HepG2 (cell line): ENCODE measurements at regions not wholly inside any gene's neighbourhood (a gene's known extent, or its start where the extent isn't known, plus 50 kb on each side); places are given as distances from the start of the nearest gene placed in this dataset.

ENCODE experiments used
- ATAC-seq: fragments of 200-7000 bp; cut with Tn5 transposase; 3 replicates; pipeline ENCODE4 v1.9.1; 2020; ENCODE audit warnings: mild to moderate bottlenecking, moderate library complexity
- BruUV-seq: library from RNA; stranded (reverse); fragments of 400-500 nt; replicated peaks from 2 replicates; lab custom pipeline; 2021; lab: Mats Ljungman, UMichigan
- CTCF ChIA-PET: fragments of 300-600 bp; formaldehyde crosslinking; extraction: SDS; loops from one replicate; lab custom pipeline; 2021; ENCODE audit warnings: low total read pairs, inconsistent platforms, low intra/inter-chr PET ratio; lab: Yijun Ruan, JAX
- POLR2A ChIA-PET: fragments of 350-600 bp; sonication (Branson Sonifier 250); formaldehyde crosslinking; loops from one replicate; lab custom pipeline; 2020; ENCODE audit warnings: antibody characterized with exemption, inconsistent platforms; lab: Yijun Ruan, JAX
- DNase-seq: peaks from one replicate; pipeline ENCODE4 v3.0.0-alpha.2; 2015; ENCODE audit warnings: low spot score
- FAIRE-seq: peaks from 3 replicates; lab custom pipeline; 2011; peaks lifted over from hg19 to GRCh38; lab: Jason Lieb, UNC
- H2AFZ ChIP-seq: one replicate; pipeline ENCODE4 v1.6.1; 2011; ENCODE audit warnings: low read length, inconsistent platforms
- H3K27ac ChIP-seq: fragments of 300-600 bp; 3 replicates; pipeline ENCODE4 v1.8.0; 2011; ENCODE audit warnings: mixed run types, mild to moderate bottlenecking, mixed read lengths, low read length, inconsistent platforms; ENCODE audit not compliant: insufficient read depth; ENCODE audit errors: extremely low read length
- H3K27me3 ChIP-seq, 2 experiments: fragments of 200-600 bp in 1 of 2; 2 replicates in 1 of 2; 3 replicates in 1 of 2; pipeline versions ENCODE4 v1.6.0 to v1.8.0; 2011; ENCODE audit warnings: low read length in 2 of 2, mild to moderate bottlenecking in 2 of 2, moderate library complexity in 2 of 2, inconsistent platforms in 1 of 2; ENCODE audit not compliant: insufficient read depth in 2 of 2, control insufficient read depth in 1 of 2
- H3K36me3 ChIP-seq, 2 experiments: fragments of 200-600 bp in 1 of 2; replicated peaks in 1 of 2; 2 replicates in 1 of 2; 3 replicates in 1 of 2; pipeline versions ENCODE4 v1.5.1 to v1.8.0; 2011; ENCODE audit warnings: low read length in 2 of 2, inconsistent platforms in 1 of 2; ENCODE audit not compliant: insufficient read depth in 2 of 2, control insufficient read depth in 1 of 2
- H3K4me1 ChIP-seq: 2 replicates; pipeline ENCODE4 v1.5.1; 2012; ENCODE audit warnings: low read length, inconsistent platforms; ENCODE audit not compliant: insufficient read depth
- H3K4me2 ChIP-seq: 2 replicates; pipeline ENCODE4 v1.6.0; 2011; ENCODE audit warnings: low read depth, low read length, inconsistent platforms
- H3K4me3 ChIP-seq, 3 experiments: fragments of 200-600 bp in 1 of 3; sonication (generic), shearing (Covaris generic) in 1 of 3; replicated peaks in 1 of 3; 2 replicates each; pipeline ENCODE4 v1.5.1; 2011 to 2016; ENCODE audit warnings: low read length in 3 of 3, inconsistent platforms in 2 of 3, low read depth in 2 of 3, mild to moderate bottlenecking in 2 of 3, control low read depth in 1 of 3, mixed read lengths in 1 of 3; ENCODE audit not compliant: insufficient read depth in 1 of 3
- H3K79me2 ChIP-seq: one replicate; pipeline ENCODE4 v1.6.1; 2011; ENCODE audit warnings: low read length, inconsistent platforms; ENCODE audit not compliant: insufficient read depth
- H3K9ac ChIP-seq: 2 replicates; pipeline ENCODE4 v1.6.0; 2011; ENCODE audit warnings: mild to moderate bottlenecking, low read depth, low read length, inconsistent platforms; ENCODE audit not compliant: insufficient read depth
- H3K9me3 ChIP-seq: 2 replicates; pipeline ENCODE4 v1.5.1; 2012; ENCODE audit warnings: mild to moderate bottlenecking, low read length
- H4K20me1 ChIP-seq: 2 replicates; pipeline ENCODE4 v1.6.0; 2011; ENCODE audit warnings: inconsistent platforms, mild to moderate bottlenecking, low read length, moderate library complexity; ENCODE audit not compliant: insufficient read depth
- CEBPB ChIP-seq: IDR thresholded peaks from 2 replicates; pipeline ENCODE4 v1.6.1; 2011; ENCODE audit warnings: low read depth, low read length, improper control_type of control experiment, borderline replicate concordance
- CHCHD3 ChIP-seq: sonication (generic); formaldehyde crosslinking; IDR thresholded peaks from 2 replicates; pipeline ENCODE4 v1.8.0; 2022; ENCODE audit warnings: mild to moderate bottlenecking, missing genetic modification reagents, moderate library complexity
- POGK ChIP-seq: sonication (generic); formaldehyde crosslinking; conservative IDR thresholded peaks from 2 replicates; pipeline ENCODE4 v1.8.0; 2022; ENCODE audit warnings: mild to moderate bottlenecking, moderate library complexity, missing genetic modification reagents
- SIN3A ChIP-seq: IDR thresholded peaks from 2 replicates; pipeline ENCODE4 v1.6.1; 2011; ENCODE audit warnings: low read depth, mild to moderate bottlenecking, control low read depth, low read length, borderline replicate concordance
- SIX1 ChIP-seq: sonication (generic); formaldehyde crosslinking; IDR thresholded peaks from 2 replicates; pipeline ENCODE4 v1.4.0; 2020; ENCODE audit warnings: missing genetic modification reagents, borderline replicate concordance
- ZNF317 ChIP-seq: sonication (generic); formaldehyde crosslinking; IDR thresholded peaks from 2 replicates; pipeline ENCODE4 v1.5.0; 2020; ENCODE audit warnings: mild to moderate bottlenecking, missing genetic modification reagents
- ZNF468 ChIP-seq: sonication (generic); formaldehyde crosslinking; IDR thresholded peaks from 2 replicates; pipeline ENCODE4 v1.8.0; 2022; ENCODE audit warnings: mild to moderate bottlenecking, moderate library complexity, missing genetic modification reagents
- ZNF710 ChIP-seq: sonication (generic); formaldehyde crosslinking; IDR thresholded peaks from 2 replicates; pipeline ENCODE4 v1.5.0; 2020; ENCODE audit warnings: mild to moderate bottlenecking, missing genetic modification reagents, borderline replicate concordance
- WGBS: methylation state at CpG from one replicate; pipeline ENCODE4 v1.1.6; 2017; ENCODE audit warnings: low lambda C conversion rate; 5-methylcytosine and 5-hydroxymethylcytosine counted together
- in situ Hi-C: cut with HindIII; loops from 2 replicates; pipeline ENCODE4 v1.10.0; 2017; ENCODE audit warnings: low pct_unique_long_range_greater_than_20kb; ENCODE audit not compliant: extremely low pct_ligation_motif_present
- intact Hi-C: fragments of 100-400 bp; cut with micrococcal nuclease; formaldehyde crosslinking; loops from one replicate; pipeline ENCODE4 v1.10.0; 2022; ENCODE audit not compliant: unreplicated experiment
- TF ChIP-seq, protein P1 (sequence below): sonication (generic); formaldehyde crosslinking; IDR thresholded peaks from 2 replicates; pipeline ENCODE4 v1.4.0; 2020; ENCODE audit warnings: missing genetic modification reagents, borderline replicate concordance
- TF ChIP-seq, protein P2 (sequence below): sonication (generic); formaldehyde crosslinking; IDR thresholded peaks from 2 replicates; pipeline ENCODE4 v1.5.0; 2020; ENCODE audit warnings: mild to moderate bottlenecking, low read depth, missing genetic modification reagents, borderline replicate concordance

DNA sequence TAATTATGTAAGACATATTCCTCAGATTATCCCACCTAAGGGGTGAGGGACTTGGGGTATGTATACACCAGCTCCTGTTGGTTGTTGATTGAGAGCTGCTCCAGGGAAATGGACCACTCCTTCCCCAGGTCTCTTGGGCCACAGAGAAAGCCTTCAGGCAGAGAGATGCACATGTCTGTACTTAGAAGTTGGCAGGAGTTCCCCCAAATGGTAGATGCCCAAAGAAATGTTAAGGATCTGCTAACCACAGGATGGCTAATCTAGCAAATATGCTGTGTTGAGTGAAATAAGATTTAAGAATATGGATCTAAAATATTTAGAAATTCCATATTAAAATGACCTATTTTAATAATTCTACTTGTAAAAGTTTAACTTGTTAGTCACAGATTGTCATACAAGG is 100.8 kb upstream of the DNAH14 start (continued):
- TF ChIP-seq, protein P1, sequence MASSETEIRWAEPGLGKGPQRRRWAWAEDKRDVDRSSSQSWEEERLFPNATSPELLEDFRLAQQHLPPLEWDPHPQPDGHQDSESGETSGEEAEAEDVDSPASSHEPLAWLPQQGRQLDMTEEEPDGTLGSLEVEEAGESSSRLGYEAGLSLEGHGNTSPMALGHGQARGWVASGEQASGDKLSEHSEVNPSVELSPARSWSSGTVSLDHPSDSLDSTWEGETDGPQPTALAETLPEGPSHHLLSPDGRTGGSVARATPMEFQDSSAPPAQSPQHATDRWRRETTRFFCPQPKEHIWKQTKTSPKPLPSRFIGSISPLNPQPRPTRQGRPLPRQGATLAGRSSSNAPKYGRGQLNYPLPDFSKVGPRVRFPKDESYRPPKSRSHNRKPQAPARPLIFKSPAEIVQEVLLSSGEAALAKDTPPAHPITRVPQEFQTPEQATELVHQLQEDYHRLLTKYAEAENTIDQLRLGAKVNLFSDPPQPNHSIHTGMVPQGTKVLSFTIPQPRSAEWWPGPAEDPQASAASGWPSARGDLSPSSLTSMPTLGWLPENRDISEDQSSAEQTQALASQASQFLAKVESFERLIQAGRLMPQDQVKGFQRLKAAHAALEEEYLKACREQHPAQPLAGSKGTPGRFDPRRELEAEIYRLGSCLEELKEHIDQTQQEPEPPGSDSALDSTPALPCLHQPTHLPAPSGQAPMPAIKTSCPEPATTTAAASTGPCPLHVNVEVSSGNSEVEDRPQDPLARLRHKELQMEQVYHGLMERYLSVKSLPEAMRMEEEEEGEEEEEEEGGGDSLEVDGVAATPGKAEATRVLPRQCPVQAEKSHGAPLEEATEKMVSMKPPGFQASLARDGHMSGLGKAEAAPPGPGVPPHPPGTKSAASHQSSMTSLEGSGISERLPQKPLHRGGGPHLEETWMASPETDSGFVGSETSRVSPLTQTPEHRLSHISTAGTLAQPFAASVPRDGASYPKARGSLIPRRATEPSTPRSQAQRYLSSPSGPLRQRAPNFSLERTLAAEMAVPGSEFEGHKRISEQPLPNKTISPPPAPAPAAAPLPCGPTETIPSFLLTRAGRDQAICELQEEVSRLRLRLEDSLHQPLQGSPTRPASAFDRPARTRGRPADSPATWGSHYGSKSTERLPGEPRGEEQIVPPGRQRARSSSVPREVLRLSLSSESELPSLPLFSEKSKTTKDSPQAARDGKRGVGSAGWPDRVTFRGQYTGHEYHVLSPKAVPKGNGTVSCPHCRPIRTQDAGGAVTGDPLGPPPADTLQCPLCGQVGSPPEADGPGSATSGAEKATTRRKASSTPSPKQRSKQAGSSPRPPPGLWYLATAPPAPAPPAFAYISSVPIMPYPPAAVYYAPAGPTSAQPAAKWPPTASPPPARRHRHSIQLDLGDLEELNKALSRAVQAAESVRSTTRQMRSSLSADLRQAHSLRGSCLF (CRISPR knock-in tag) = no peak
- TF ChIP-seq CEBPB (no peak), POGK (CRISPR knock-in tag) (no peak)

- BruUV-seq = no TSS peak
- in situ Hi-C loops = no loop called here
Measured at GRCh38 chr1:224831501-224831900, 98.0 kb upstream of the DNAH14 start.

More at GRCh38 chr1:224831501-224831900, 98.0 kb upstream of the DNAH14 start:
- ChIA-PET CTCF (no interaction called here), POLR2A (no interaction called here)
- no peak for DNase-seq
- ATAC-seq = no peak
- Histone ChIP-seq H2AFZ (no peak overlapping the region), H3K4me2 (no peak overlapping the region), H3K27ac (no peak overlapping the region), H3K9ac (no peak overlapping the region), H3K4me3 (no peak overlapping the region), H4K20me1 (no peaks in the 10 kb centered on the region), H3K9me3 (no peaks in the 10 kb centered on the region), H3K27me3 (no peaks in the 10 kb centered on the region), H3K4me1 (no peaks in the 10 kb centered on the region), H3K36me3 (no peaks in the 10 kb centered on the region), H3K79me2 (no peaks in the 10 kb centered on the region)
- WGBS = 0% methylated on average over 3 of the region's 3 CpGs
- intact Hi-C loops = no loop called here
- no peak for FAIRE-seq
- TF ChIP-seq SIN3A (no peak), ZNF710 (no peak), ZNF468 (CRISPR knock-in tag) (no peak), SIX1 (no peak), CHCHD3 (CRISPR knock-in tag) (no peak), ZNF317 (CRISPR knock-in tag) (no peak)
- TF ChIP-seq, protein P2, sequence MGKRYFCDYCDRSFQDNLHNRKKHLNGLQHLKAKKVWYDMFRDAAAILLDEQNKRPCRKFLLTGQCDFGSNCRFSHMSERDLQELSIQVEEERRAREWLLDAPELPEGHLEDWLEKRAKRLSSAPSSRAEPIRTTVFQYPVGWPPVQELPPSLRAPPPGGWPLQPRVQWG = no peak
